SK-N-SH (cell line): ENCODE measurements at regions not wholly inside any gene's neighbourhood (a gene's known extent, or its start where the extent isn't known, plus 50 kb on each side); places are given as distances from the start of the nearest gene placed in this dataset.

Experiments
- NRF1 ChIP-seq: IDR thresholded peaks from 2 replicates; pipeline ENCODE4 v1.6.1; 2012; ENCODE audit warnings: low read depth, mild to moderate bottlenecking, low read length
- POLR2AphosphoS5 ChIP-seq: IDR thresholded peaks from 2 replicates; pipeline ENCODE4 v1.6.1; 2012; ENCODE audit warnings: low read depth, low read length
- TF ChIP-seq, protein P1 (sequence below): IDR thresholded peaks from 2 replicates; pipeline ENCODE4 v1.6.1; 2012; ENCODE audit warnings: mild to moderate bottlenecking, low read depth, low read length, moderate library complexity

DNA sequence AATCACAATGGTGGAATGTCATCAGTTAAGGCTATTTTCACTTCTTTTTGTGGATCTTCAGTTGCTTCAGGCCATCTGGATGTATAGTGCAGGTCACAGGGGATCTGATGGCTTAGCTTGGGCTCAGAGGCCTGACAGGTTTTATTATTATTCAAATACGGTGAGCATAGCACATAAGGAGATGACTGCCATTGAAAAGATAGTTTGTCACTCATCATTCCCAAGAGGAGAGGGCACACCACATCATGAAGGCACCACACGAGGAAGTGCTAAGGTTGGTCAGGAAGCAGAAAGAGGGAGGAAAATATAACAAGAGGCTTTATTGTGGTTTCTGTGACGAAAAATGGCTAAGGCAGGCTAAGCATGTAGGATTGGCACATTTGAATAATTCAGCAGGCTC, 131.4 kb downstream of the CD8B2 start:
- no peak for TF ChIP-seq POLR2AphosphoS5
- no peak for TF ChIP-seq NRF1
- TF ChIP-seq, protein P1, sequence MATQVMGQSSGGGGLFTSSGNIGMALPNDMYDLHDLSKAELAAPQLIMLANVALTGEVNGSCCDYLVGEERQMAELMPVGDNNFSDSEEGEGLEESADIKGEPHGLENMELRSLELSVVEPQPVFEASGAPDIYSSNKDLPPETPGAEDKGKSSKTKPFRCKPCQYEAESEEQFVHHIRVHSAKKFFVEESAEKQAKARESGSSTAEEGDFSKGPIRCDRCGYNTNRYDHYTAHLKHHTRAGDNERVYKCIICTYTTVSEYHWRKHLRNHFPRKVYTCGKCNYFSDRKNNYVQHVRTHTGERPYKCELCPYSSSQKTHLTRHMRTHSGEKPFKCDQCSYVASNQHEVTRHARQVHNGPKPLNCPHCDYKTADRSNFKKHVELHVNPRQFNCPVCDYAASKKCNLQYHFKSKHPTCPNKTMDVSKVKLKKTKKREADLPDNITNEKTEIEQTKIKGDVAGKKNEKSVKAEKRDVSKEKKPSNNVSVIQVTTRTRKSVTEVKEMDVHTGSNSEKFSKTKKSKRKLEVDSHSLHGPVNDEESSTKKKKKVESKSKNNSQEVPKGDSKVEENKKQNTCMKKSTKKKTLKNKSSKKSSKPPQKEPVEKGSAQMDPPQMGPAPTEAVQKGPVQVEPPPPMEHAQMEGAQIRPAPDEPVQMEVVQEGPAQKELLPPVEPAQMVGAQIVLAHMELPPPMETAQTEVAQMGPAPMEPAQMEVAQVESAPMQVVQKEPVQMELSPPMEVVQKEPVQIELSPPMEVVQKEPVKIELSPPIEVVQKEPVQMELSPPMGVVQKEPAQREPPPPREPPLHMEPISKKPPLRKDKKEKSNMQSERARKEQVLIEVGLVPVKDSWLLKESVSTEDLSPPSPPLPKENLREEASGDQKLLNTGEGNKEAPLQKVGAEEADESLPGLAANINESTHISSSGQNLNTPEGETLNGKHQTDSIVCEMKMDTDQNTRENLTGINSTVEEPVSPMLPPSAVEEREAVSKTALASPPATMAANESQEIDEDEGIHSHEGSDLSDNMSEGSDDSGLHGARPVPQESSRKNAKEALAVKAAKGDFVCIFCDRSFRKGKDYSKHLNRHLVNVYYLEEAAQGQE = no peak
